Stimulated activated CD4-positive, alpha-beta T cell treated with anti-CD3 and anti-CD28 coated beads, TNF-alpha, amount 100 ng/mL, for 48 hours (primary cell): ENCODE measurements at regions not wholly inside any gene's neighbourhood (a gene's known extent, or its start where the extent isn't known, plus 50 kb on each side); places are given as distances from the start of the nearest gene placed in this dataset.
A peak's percentile ranks its signal among the peaks of the same experiment; 100 is the strongest.

Experiments used
- DNase-seq, 3 donors: peaks; one replicate each; pipeline ENCODE4 v3.0.0-alpha.2; 2020; ENCODE audit warnings: low read depth in 3 of 3

- no peak for DNase-seq
Measured at GRCh38 chrX:110430293-110431076, 71.8 kb downstream of the RTL9 start.

GRCh38 chrX:110432091-110432905, 73.7 kb downstream of the RTL9 start:
- no peak for DNase-seq

- DNase-seq = no peak
Measured at GRCh38 chrX:110432906-110433215, 74.2 kb downstream of the RTL9 start.

GRCh38 chrX:110435196-110435595, 76.5 kb downstream of the RTL9 start:
- DNase-seq = no peak

- no peak for DNase-seq
Measured at GRCh38 chrX:110436523-110436922, 77.9 kb downstream of the RTL9 start.

- DNase-seq = no peak
Measured at GRCh38 chrX:110437686-110438085, 79.0 kb downstream of the RTL9 start.

GRCh38 chrX:110440016-110440805, 81.6 kb downstream of the RTL9 start:
- DNase-seq = no peak

GRCh38 chrX:110442635-110443034, 84.0 kb downstream of the RTL9 start:
- no peak for DNase-seq

GRCh38 chrX:110444996-110445395, 86.3 kb downstream of the RTL9 start:
- DNase-seq = no peak

GRCh38 chrX:110448459-110448858, 89.8 kb downstream of the RTL9 start:
- no peak for DNase-seq

- DNase-seq = no peak
Measured at GRCh38 chrX:110449312-110449711, 90.7 kb downstream of the RTL9 start.

- DNase-seq = peak; percentile 12 to 47 (median 20)
Measured at GRCh38 chrX:110450050-110450449, 91.4 kb downstream of the RTL9 start.

- DNase-seq = no peak
Measured at GRCh38 chrX:110454336-110454735, 95.7 kb downstream of the RTL9 start.

GRCh38 chrX:110462957-110463356, 104.3 kb downstream of the RTL9 start:
- no peak for DNase-seq

- DNase-seq = no peak
Measured at GRCh38 chrX:110466790-110467189, 108.1 kb downstream of the RTL9 start.

GRCh38 chrX:110472265-110472664, 113.6 kb downstream of the RTL9 start:
- no peak for DNase-seq

- DNase-seq = no peak
Measured at GRCh38 chrX:110477593-110478228, 119.1 kb downstream of the RTL9 start.

- no peak for DNase-seq
Measured at GRCh38 chrX:110491846-110492620, 133.4 kb downstream of the RTL9 start.

GRCh38 chrX:110504947-110505346, 146.3 kb downstream of the RTL9 start:
- no peak for DNase-seq

- DNase-seq = no peak
Measured at GRCh38 chrX:110509755-110510532, 151.3 kb downstream of the RTL9 start.
